HepG2 (cell line): ENCODE measurements at regions not wholly inside any gene's neighbourhood (a gene's known extent, or its start where the extent isn't known, plus 50 kb on each side); places are given as distances from the start of the nearest gene placed in this dataset.

Experiments used
- CAMTA2 ChIP-seq: sonication (generic); formaldehyde crosslinking; IDR thresholded peaks from 2 replicates; pipeline ENCODE4 v1.4.0; 2020; ENCODE audit warnings: mild to moderate bottlenecking, missing genetic modification reagents, borderline replicate concordance
- FOSL1 ChIP-seq: sonication (generic); formaldehyde crosslinking; IDR thresholded peaks from 2 replicates; pipeline ENCODE4 v1.9.0; 2021; ENCODE audit warnings: missing genetic modification reagents, borderline replicate concordance
- FOXK1 ChIP-seq: sonication (generic); formaldehyde crosslinking; IDR thresholded peaks from 2 replicates; pipeline ENCODE4 v1.4.0; 2020; ENCODE audit warnings: low read depth, missing genetic modification reagents, borderline replicate concordance
- GPN1 ChIP-seq: sonication (generic); formaldehyde crosslinking; IDR thresholded peaks from 2 replicates; pipeline ENCODE4 v1.5.1; 2020; ENCODE audit warnings: missing genetic modification reagents, borderline replicate concordance
- IRF2 ChIP-seq: IDR thresholded peaks from 2 replicates; pipeline ENCODE4 v1.6.1; 2018; ENCODE audit warnings: missing genetic modification reagents, missing compliant biosample characterization
- NCOA5 ChIP-seq: sonication (generic); formaldehyde crosslinking; IDR thresholded peaks from 2 replicates; pipeline ENCODE4 v1.4.0; 2020; ENCODE audit warnings: missing genetic modification reagents
- NFATC3 ChIP-seq: sonication (generic); formaldehyde crosslinking; IDR thresholded peaks from 2 replicates; pipeline ENCODE4 v1.5.1; 2020; ENCODE audit warnings: mild to moderate bottlenecking, missing genetic modification reagents
- RELA ChIP-seq: sonication (generic); formaldehyde crosslinking; IDR thresholded peaks from 2 replicates; pipeline ENCODE4 v1.4.0; 2020; ENCODE audit warnings: missing genetic modification reagents
- ZBTB1 ChIP-seq: sonication (generic); formaldehyde crosslinking; IDR thresholded peaks from 2 replicates; pipeline ENCODE4 v1.4.0; 2020; ENCODE audit warnings: missing genetic modification reagents, borderline replicate concordance
- ZFP36 ChIP-seq: fragments of 150-350 bp; IDR thresholded peaks from 2 replicates; pipeline ENCODE4 v1.6.1; 2018; ENCODE audit warnings: borderline replicate concordance, low read length, low read depth; ENCODE audit not compliant: partially characterized antibody
- ZNF232 ChIP-seq: sonication (generic); formaldehyde crosslinking; IDR thresholded peaks from 2 replicates; pipeline ENCODE4 v1.4.0; 2020; ENCODE audit warnings: missing genetic modification reagents, borderline replicate concordance
- ZNF235 ChIP-seq: sonication (generic); formaldehyde crosslinking; IDR thresholded peaks from 2 replicates; pipeline ENCODE4 v1.8.1; 2023; ENCODE audit warnings: mild to moderate bottlenecking, missing genetic modification reagents, borderline replicate concordance
- ZNF33A ChIP-seq: sonication (generic); formaldehyde crosslinking; IDR thresholded peaks from 2 replicates; pipeline ENCODE4 v1.5.1; 2020; ENCODE audit warnings: missing genetic modification reagents, mild to moderate bottlenecking, moderate library complexity, borderline replicate concordance
- ZNF782 ChIP-seq: sonication (generic); formaldehyde crosslinking; IDR thresholded peaks from 2 replicates; pipeline ENCODE4 v1.4.0; 2020; ENCODE audit warnings: missing genetic modification reagents, mild to moderate bottlenecking, borderline replicate concordance
- ZNF790 ChIP-seq: sonication (generic); formaldehyde crosslinking; IDR thresholded peaks from 2 replicates; pipeline ENCODE4 v1.8.0; 2022; ENCODE audit warnings: missing genetic modification reagents, mild to moderate bottlenecking, borderline replicate concordance
- TF ChIP-seq, protein P1 (sequence below): sonication (generic); formaldehyde crosslinking; IDR thresholded peaks from 2 replicates; pipeline ENCODE4 v1.8.0; 2023; ENCODE audit warnings: mild to moderate bottlenecking, missing genetic modification reagents
- TF ChIP-seq, protein P2 (sequence below): sonication (generic); formaldehyde crosslinking; IDR thresholded peaks from 2 replicates; pipeline ENCODE4 v1.4.0; 2020; ENCODE audit warnings: mild to moderate bottlenecking, missing genetic modification reagents, borderline replicate concordance
- TF ChIP-seq, protein P3 (sequence below): sonication (generic); formaldehyde crosslinking; IDR thresholded peaks from 2 replicates; pipeline ENCODE4 v1.8.1; 2023; ENCODE audit warnings: missing genetic modification reagents, inconsistent platforms, borderline replicate concordance
- TF ChIP-seq, protein P4 (sequence below): sonication (generic); formaldehyde crosslinking; conservative IDR thresholded peaks from 2 replicates; pipeline ENCODE4 v1.8.0; 2022; ENCODE audit warnings: mild to moderate bottlenecking, moderate library complexity, missing genetic modification reagents
- TF ChIP-seq, protein P5 (sequence below), 2 experiments: sonication (generic) in 1 of 2; formaldehyde crosslinking in 1 of 2; IDR thresholded peaks; 2 replicates each; pipeline versions ENCODE4 v1.5.1 to v1.6.1; 2011 to 2020; ENCODE audit warnings: borderline replicate concordance in 1 of 2, low read depth in 1 of 2, low read length in 1 of 2, mild to moderate bottlenecking in 1 of 2, missing genetic modification reagents in 1 of 2, moderate library complexity in 1 of 2

DNA sequence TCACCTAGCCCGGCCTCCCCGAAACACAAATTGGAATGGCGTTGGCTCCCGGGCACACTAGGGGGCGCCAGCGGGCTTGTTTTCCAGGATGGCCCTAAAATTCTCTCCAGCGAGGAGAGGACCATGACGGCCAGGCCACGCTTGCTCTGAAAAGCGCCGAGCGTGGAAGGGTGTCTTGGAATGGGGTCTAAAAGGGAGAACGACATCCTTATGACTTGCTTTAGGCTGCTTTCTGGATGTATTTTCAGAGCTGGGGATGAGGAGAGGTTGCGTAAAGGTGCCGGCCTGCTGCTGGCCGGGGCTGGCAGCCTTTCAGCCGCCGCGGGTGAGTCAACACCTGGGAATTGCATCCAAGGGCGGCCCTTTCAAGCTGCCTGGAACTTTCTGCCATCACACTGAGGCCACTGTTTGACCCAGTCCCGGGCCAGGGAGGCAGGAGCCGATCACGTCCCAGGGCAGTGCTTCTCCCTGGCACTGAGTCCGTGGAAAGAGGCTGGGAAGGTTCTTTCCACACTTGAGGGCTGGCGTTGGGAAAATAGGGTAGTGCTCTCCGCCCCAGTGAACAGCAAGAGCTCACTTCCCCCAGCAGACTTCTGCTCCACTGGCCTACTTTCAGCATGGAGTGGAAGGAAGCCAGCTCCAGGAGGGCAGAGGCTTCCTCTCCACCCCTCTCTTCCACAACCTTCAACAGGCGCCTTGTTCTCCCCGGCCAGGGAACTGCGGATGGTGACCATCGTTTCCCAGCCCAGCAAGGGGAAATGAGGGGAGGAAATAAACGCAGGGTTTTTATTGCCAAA is 216.2 kb downstream of the TTC8 start (continued):
- no peak; the same call in 1 of the 2 replicates for TF ChIP-seq ZNF235 (CRISPR knock-in tag)
- TF ChIP-seq, protein P1, sequence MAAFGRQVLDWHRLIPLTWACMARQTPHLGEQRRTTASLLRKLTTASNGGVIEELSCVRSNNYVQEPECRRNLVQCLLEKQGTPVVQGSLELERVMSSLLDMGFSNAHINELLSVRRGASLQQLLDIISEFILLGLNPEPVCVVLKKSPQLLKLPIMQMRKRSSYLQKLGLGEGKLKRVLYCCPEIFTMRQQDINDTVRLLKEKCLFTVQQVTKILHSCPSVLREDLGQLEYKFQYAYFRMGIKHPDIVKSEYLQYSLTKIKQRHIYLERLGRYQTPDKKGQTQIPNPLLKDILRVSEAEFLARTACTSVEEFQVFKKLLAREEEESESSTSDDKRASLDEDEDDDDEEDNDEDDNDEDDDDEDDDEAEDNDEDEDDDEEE, result no peak
- peak; percentile 78 for TF ChIP-seq IRF2
- peak; percentile 72; the same call in 1 of the 2 replicates for TF ChIP-seq ZNF232 (CRISPR knock-in tag)
- no peak for TF ChIP-seq ZFP36
- TF ChIP-seq, protein P2, sequence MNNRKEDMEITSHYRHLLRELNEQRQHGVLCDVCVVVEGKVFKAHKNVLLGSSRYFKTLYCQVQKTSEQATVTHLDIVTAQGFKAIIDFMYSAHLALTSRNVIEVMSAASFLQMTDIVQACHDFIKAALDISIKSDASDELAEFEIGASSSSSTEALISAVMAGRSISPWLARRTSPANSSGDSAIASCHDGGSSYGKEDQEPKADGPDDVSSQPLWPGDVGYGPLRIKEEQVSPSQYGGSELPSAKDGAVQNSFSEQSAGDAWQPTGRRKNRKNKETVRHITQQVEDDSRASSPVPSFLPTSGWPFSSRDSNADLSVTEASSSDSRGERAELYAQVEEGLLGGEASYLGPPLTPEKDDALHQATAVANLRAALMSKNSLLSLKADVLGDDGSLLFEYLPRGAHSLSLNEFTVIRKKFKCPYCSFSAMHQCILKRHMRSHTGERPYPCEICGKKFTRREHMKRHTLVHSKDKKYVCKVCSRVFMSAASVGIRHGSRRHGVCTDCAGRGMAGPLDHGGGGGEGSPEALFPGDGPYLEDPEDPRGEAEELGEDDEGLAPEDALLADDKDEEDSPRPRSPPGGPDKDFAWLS, result no peak
- TF ChIP-seq CAMTA2, result no peak
- TF ChIP-seq FOSL1, result peak; percentile 94
- TF ChIP-seq FOXK1, result 0 out of 2 replicates have a peak, but pooled peaks have one; percentile 52
- TF ChIP-seq RELA, result no peak
- no peak for TF ChIP-seq GPN1 (CRISPR knock-in tag)
- no peak for TF ChIP-seq NFATC3 (CRISPR knock-in tag)
- TF ChIP-seq, protein P3, sequence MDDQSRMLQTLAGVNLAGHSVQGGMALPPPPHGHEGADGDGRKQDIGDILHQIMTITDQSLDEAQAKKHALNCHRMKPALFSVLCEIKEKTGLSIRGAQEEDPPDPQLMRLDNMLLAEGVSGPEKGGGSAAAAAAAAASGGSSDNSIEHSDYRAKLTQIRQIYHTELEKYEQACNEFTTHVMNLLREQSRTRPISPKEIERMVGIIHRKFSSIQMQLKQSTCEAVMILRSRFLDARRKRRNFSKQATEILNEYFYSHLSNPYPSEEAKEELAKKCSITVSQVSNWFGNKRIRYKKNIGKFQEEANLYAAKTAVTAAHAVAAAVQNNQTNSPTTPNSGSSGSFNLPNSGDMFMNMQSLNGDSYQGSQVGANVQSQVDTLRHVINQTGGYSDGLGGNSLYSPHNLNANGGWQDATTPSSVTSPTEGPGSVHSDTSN (CRISPR knock-in tag), result no peak
- TF ChIP-seq, protein P4, sequence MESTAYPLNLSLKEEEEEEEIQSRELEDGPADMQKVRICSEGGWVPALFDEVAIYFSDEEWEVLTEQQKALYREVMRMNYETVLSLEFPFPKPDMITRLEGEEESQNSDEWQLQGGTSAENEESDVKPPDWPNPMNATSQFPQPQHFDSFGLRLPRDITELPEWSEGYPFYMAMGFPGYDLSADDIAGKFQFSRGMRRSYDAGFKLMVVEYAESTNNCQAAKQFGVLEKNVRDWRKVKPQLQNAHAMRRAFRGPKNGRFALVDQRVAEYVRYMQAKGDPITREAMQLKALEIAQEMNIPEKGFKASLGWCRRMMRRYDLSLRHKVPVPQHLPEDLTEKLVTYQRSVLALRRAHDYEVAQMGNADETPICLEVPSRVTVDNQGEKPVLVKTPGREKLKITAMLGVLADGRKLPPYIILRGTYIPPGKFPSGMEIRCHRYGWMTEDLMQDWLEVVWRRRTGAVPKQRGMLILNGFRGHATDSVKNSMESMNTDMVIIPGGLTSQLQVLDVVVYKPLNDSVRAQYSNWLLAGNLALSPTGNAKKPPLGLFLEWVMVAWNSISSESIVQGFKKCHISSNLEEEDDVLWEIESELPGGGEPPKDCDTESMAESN, result peak; percentile 52; the same call in 1 of the 2 replicates
- 0 out of 2 replicates have a peak, but pooled peaks have one; percentile 47 for TF ChIP-seq ZNF782
- TF ChIP-seq ZNF790 (CRISPR knock-in tag), result no peak
- TF ChIP-seq, protein P5, sequence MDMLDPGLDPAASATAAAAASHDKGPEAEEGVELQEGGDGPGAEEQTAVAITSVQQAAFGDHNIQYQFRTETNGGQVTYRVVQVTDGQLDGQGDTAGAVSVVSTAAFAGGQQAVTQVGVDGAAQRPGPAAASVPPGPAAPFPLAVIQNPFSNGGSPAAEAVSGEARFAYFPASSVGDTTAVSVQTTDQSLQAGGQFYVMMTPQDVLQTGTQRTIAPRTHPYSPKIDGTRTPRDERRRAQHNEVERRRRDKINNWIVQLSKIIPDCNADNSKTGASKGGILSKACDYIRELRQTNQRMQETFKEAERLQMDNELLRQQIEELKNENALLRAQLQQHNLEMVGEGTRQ (IDR thresholded peaks at IDR 0.05; ENCODE audit: low read depth, low read length), result no peak
- TF ChIP-seq, protein P5 (CRISPR knock-in tag; IDR thresholded peaks at IDR 0.05; ENCODE audit: borderline replicate concordance), result no peak
- no peak for TF ChIP-seq NCOA5 (CRISPR knock-in tag)
- no peak for TF ChIP-seq ZBTB1 (CRISPR knock-in tag)
- no peak for TF ChIP-seq ZNF33A
